ENCODE measurements at regions not wholly inside any gene's neighbourhood (a gene's known extent, or its start where the extent isn't known, plus 50 kb on each side); places are given as distances from the start of the nearest gene placed in this dataset.
A peak's percentile ranks its signal among the peaks of the same experiment; 100 is the strongest.

DNA sequence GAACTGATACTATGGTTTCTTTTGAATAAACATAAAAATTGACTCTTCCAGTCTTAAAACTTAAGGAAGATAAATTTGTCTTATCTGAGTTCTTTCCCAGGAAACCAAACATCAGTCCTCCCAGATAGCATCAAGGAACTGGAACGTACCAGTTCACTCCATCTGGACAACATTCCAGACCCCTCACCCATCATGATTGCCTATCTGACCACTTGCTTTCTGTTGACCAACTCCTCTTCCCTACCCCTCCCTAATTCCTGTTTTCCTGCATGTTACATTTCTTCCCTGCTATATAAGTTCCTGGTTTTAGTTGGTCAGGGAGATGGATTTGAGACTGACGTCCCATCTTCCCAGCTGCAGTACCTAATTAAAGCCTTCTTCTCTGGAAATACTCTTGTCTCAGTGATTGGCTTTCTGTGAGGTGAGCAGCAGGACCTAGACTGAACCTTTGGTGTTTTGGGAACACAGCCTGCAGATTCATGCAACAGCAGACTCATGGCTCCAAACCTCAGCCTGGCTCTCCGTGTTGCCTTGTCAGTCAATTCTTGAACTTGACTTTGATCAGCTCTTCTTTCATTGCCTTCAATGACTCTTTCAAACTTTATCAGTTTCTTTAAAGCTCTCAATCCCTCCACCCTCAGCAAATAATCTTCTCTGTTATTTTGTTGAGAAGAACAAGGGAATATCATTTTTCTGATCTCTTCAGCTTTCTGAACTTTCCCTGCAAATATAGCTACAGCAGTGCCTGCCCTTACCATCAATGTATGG is 123.6 kb downstream of the RPL22L1 start:
- FAIRE-seq: no peak
- no peak overlapping the region for H3K27ac ChIP-seq
- H3K9me3 ChIP-seq: no peaks in the 10 kb centered on the region
- peaks cover 0 to 3% (median under 1%) of the 10 kb centered on the region in 3 donors for H3K4me1 ChIP-seq
- H3K36me3 ChIP-seq: no peaks in the 10 kb centered on the region
- ATAC-seq: no peak
- DNase-seq: no peak
- intact Hi-C loops (cut with DNase I): no loop called here
- WGBS, 2 donors: 85 to 87% methylated on average over 3 of the region's 3 CpGs
- no peak for TF ChIP-seq CTCF (IDR thresholded peaks at IDR 0.05)
- no peak overlapping the region for H3K4me3 ChIP-seq
- no peaks in the 10 kb centered on the region for H3K27me3 ChIP-seq

DNA sequence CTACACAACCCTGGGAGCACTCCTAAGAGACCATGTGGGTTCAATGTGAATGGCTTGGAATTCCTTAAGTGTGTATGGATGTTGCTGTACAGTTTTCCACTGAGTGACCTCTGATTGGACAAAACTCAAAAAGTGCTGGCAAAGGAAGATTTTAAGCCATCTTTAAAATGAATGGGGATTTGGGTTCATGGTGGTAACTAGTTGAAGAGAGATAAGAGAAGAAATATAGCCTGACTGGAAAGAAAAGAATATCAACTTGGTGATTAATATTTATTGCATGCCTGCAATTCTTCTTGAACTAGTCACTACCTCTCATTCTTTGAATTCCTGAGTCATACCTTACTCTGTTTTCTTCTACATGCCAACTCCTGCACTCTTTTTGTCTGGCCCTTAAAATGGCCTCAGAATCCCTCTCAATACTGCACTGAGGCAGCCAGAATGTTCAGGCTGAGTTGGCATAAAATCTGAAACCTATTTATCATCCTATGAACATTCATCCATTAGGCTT is 124.7 kb downstream of the RPL22L1 start:
- no peaks in the 10 kb centered on the region for H3K4me1 ChIP-seq
- H3K36me3 ChIP-seq: no peaks in the 10 kb centered on the region
- no peak for FAIRE-seq
- H3K27ac ChIP-seq: no peak overlapping the region
- no peak overlapping the region for H3K4me3 ChIP-seq
- no peak for TF ChIP-seq CTCF (IDR thresholded peaks at IDR 0.05)
- no peaks in the 10 kb centered on the region for H3K9me3 ChIP-seq
- peak; percentile 32 to 77 (median 66) for ATAC-seq
- intact Hi-C loops (cut with DNase I): no loop called here
- DNase-seq: no peak
- no peaks in the 10 kb centered on the region for H3K27me3 ChIP-seq

DNA sequence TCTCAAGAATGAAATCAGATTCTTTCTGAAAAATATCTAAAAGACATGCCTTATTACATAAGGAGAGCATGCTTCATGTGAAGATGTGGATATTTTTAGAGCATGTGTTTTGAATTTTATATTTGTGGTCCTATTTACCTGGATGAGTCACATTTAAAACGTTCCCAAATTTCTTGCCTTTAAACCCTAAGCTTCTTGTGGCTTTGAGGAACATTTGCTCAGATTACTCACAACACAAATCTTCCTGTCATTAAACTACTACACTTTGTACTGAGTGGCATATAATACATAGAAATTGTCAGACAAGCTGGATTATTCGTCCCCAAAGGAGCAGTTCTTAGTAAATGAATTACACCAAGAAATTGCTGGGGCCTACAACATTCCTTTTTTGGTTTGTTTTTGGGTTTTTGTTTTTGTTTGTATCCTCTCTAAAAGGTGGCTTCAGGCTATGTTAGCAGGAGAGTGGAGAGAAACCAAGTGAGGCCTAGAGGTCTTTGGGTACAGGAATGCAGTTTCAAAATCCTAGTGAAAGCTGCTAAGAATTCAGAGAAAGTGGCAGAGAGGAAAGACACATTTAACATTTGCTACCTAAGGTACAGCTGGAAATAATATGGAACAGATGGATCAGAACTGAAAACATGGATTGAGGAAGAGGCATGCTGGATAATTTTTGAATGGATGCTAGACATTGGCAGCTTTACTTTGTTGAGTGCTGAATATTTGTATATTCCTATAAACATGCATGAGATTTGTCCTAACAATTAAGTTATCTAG is 128.1 kb downstream of the RPL22L1 start:
- TF ChIP-seq CTCF (IDR thresholded peaks at IDR 0.05): no peak
- Histone ChIP-seq H3K4me3 (no peak overlapping the region), H3K9me3 (no peaks in the 10 kb centered on the region), H3K27ac (no peak overlapping the region), H3K36me3 (no peaks in the 10 kb centered on the region), H3K27me3 (no peaks in the 10 kb centered on the region), H3K4me1 (no peaks in the 10 kb centered on the region)
- FAIRE-seq (no peak), DNase-seq (no peak), ATAC-seq (no peak)
- intact Hi-C loops (cut with DNase I): no loop called here
- 46 to 61% methylated on average over 2 of the region's 2 CpGs for WGBS, 2 donors

DNA sequence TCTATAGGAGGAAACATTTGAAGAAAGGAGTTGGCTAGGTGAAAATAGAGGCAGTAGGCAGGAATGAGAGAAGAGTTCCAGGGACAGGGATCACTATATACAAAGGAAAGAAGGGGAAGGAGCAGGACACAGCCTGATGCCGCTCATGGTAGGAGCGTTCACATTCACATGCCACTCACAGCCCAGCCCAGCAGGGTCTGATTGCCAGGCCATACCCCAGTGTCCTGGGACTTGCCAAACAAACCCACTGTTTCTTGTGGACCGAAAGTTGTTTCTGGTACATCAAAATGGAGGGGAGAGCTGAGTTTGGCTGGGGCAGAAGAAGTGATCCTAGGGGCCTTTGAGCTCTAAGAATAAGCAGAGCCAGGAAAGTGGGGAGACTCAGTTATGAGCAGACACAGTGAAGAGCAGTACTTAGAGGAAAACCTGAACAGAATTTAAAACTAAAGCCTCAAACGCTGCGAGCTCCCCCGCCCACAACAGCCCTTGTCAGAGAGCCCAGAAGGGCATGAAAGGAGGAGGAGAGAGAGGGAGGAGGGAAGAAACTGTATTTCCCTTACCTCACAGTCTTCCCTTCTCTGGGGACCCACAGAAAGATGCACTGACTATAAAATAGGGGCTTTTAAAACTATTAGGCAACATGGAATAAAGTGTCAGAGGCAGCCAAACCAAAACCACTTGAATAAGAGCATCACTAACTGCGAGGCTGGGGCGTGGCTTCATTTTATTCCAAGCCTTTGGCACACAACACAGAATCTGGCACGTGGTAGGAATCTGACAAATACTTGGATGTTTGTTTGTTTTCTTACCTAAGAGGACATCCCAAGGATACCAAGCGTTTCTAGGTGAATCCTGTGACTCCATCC is 129.0 kb downstream of the RPL22L1 start:
- intact Hi-C loops (cut with DNase I): no loop called here
- no peak overlapping the region for H3K27ac ChIP-seq

More for the DNA sequence above, 129.0 kb downstream of the RPL22L1 start:
- no peaks in the 10 kb centered on the region for H3K4me1 ChIP-seq
- TF ChIP-seq CTCF (IDR thresholded peaks at IDR 0.05): no peak
- no peaks in the 10 kb centered on the region for H3K36me3 ChIP-seq
- no peak for DNase-seq
- no peak overlapping the region for H3K4me3 ChIP-seq
- no peaks in the 10 kb centered on the region for H3K9me3 ChIP-seq
- H3K27me3 ChIP-seq: no peaks in the 10 kb centered on the region
- ATAC-seq: peak in 3 of 4 donors; percentile 22 to 55 (median 53)
- no peak for FAIRE-seq
- WGBS, 2 donors: 54 to 56% methylated on average over 10 of the region's 10 CpGs
